ENCODE measurements at regions not wholly inside any gene's neighbourhood (a gene's known extent, or its start where the extent isn't known, plus 50 kb on each side); places are given as distances from the start of the nearest gene placed in this dataset.

DNA sequence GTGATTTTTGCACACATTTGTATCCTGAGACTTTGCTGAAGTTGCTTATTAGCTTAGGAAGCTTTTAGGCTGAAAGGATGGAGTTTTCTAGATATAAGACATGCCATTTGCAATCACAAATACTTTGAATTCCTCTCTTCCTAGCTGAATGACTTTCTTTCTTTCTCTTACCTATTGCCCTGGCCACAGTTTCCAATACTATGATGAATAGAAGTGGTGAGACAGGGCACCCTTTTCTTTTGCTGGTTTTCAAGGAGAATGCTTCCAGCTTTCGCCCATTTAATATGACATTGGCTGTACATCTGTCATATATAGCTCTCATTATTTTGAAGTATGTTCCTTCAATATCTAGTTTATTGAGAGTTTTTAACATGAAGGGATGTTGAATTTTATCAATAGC is 409.6 kb upstream of the EPHA7 start:
- Mint-ChIP-seq H3K4me3 (no peak overlapping the region), H3K4me1 (ENCODE audit: low read depth) (no peaks in the 10 kb centered on the region), H3K36me3 (ENCODE audit: low read depth) (no peaks in the 10 kb centered on the region), H3K27ac (no peak overlapping the region), H3K27me3 (ENCODE audit: insufficient read depth) (no peaks in the 10 kb centered on the region), H3K9me3 (peaks cover 32% of the 10 kb centered on the region)
- TF ChIP-seq, protein P1, sequence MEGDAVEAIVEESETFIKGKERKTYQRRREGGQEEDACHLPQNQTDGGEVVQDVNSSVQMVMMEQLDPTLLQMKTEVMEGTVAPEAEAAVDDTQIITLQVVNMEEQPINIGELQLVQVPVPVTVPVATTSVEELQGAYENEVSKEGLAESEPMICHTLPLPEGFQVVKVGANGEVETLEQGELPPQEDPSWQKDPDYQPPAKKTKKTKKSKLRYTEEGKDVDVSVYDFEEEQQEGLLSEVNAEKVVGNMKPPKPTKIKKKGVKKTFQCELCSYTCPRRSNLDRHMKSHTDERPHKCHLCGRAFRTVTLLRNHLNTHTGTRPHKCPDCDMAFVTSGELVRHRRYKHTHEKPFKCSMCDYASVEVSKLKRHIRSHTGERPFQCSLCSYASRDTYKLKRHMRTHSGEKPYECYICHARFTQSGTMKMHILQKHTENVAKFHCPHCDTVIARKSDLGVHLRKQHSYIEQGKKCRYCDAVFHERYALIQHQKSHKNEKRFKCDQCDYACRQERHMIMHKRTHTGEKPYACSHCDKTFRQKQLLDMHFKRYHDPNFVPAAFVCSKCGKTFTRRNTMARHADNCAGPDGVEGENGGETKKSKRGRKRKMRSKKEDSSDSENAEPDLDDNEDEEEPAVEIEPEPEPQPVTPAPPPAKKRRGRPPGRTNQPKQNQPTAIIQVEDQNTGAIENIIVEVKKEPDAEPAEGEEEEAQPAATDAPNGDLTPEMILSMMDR (IDR thresholded peaks at IDR 0.05) = no peak
- no peak for DNase-seq

DNA sequence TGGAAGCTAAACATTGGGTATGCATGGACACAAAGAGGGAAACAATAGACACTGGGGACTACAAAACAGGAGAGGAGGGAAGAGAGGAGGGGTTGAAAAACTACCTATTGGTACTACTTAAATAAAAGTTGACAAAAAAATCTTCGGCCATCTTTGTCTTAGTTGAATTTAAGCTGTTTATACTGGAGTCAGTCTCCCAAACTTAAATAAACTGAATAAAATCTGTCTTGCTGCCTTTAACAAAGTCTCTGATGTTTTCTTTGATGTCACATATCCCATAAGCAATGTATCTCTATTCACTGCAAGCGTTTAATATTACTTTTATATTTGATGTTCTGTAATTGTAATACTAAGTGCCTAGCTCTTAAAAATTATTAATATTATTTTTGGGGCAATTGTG is 409.2 kb upstream of the EPHA7 start:
- Mint-ChIP-seq H3K9me3 (peaks cover 32% of the 10 kb centered on the region), H3K4me1 (ENCODE audit: low read depth) (no peaks in the 10 kb centered on the region), H3K27ac (no peak overlapping the region), H3K27me3 (ENCODE audit: insufficient read depth) (no peaks in the 10 kb centered on the region), H3K36me3 (ENCODE audit: low read depth) (no peaks in the 10 kb centered on the region), H3K4me3 (no peak overlapping the region)
- TF ChIP-seq, protein P1 (IDR thresholded peaks at IDR 0.05) = no peak
- no peak for DNase-seq

- H3K27ac Mint-ChIP-seq = no peak overlapping the region
- no peak overlapping the region for H3K4me3 Mint-ChIP-seq
- no peaks in the 10 kb centered on the region for H3K4me1 Mint-ChIP-seq (ENCODE audit: low read depth)
- peaks cover 32% of the 10 kb centered on the region for H3K9me3 Mint-ChIP-seq
- DNase-seq = no peak
- TF ChIP-seq, protein P1 (IDR thresholded peaks at IDR 0.05) = no peak
- H3K27me3 Mint-ChIP-seq (ENCODE audit: insufficient read depth) = no peaks in the 10 kb centered on the region
- H3K36me3 Mint-ChIP-seq (ENCODE audit: low read depth) = no peaks in the 10 kb centered on the region
Measured at GRCh38 chr6:93827728-93828127, 408.4 kb upstream of the EPHA7 start.

DNA sequence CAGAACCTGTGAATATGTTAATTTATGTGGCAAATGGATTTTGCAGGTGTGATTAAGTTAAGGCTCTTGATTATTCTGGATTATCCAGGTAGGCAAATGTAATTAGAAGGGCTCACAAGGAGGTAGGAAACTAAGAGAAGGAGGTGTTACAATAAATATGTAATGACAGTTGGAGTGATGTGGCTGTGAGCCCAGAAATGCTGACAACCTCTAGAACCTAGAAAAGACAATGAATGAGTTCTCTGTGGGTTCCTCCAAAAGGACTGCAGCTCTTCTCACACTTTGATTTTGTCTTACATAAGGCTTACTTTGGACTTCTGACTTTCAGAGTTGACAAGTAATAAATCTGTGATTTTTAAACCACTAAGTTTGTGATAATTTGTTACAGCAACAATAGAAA is 406.6 kb upstream of the EPHA7 start:
- Mint-ChIP-seq H3K27ac (no peak overlapping the region), H3K27me3 (ENCODE audit: insufficient read depth) (peaks cover 1% of the 10 kb centered on the region; the same call in 1 of the 2 replicates), H3K4me3 (no peak overlapping the region), H3K9me3 (peaks cover 34% of the 10 kb centered on the region), H3K36me3 (ENCODE audit: low read depth) (no peaks in the 10 kb centered on the region), H3K4me1 (ENCODE audit: low read depth) (no peaks in the 10 kb centered on the region)
- TF ChIP-seq, protein P1 (IDR thresholded peaks at IDR 0.05) = no peak
- no peak for DNase-seq

- Mint-ChIP-seq H3K27me3 (ENCODE audit: insufficient read depth) (peaks cover 1% of the 10 kb centered on the region; the same call in 1 of the 2 replicates), H3K4me3 (no peak overlapping the region), H3K36me3 (ENCODE audit: low read depth) (no peaks in the 10 kb centered on the region), H3K4me1 (ENCODE audit: low read depth) (no peaks in the 10 kb centered on the region), H3K27ac (no peak overlapping the region), H3K9me3 (peaks cover 32% of the 10 kb centered on the region)
- TF ChIP-seq, protein P1 (IDR thresholded peaks at IDR 0.05) = no peak
- DNase-seq = no peak
Measured at GRCh38 chr6:93823489-93823888, 404.1 kb upstream of the EPHA7 start.
